HG03280 (cell line): ENCODE measurements at regions not wholly inside any gene's neighbourhood (a gene's known extent, or its start where the extent isn't known, plus 50 kb on each side); places are given as distances from the start of the nearest gene placed in this dataset.

Experiments
- ATAC-seq: cut with Tn5 transposase; IDR thresholded peaks from one replicate; pipeline ENCODE4 v1.9.1; 2021; ENCODE audit warnings: mild to moderate bottlenecking, moderate library complexity; ENCODE audit not compliant: unreplicated experiment

GRCh38 chr2:181146171-181146570, 165.8 kb downstream of the UBE2E3 start:
- no peak for ATAC-seq

- ATAC-seq: no peak
Observed at GRCh38 chr2:181149056-181149455, 168.7 kb downstream of the UBE2E3 start.

- no peak for ATAC-seq
Observed at GRCh38 chr2:181152226-181152625, 171.8 kb downstream of the UBE2E3 start.

GRCh38 chr2:181152701-181153100, 172.3 kb downstream of the UBE2E3 start:
- no peak for ATAC-seq

GRCh38 chr2:181153886-181154285, 173.5 kb downstream of the UBE2E3 start:
- no peak for ATAC-seq

GRCh38 chr2:181157326-181157725, 176.9 kb downstream of the UBE2E3 start:
- no peak for ATAC-seq

- no peak for ATAC-seq
Observed at GRCh38 chr2:181158427-181158826, 178.0 kb downstream of the UBE2E3 start.

GRCh38 chr2:181161615-181162014, 181.2 kb downstream of the UBE2E3 start:
- ATAC-seq: no peak

- no peak for ATAC-seq
Observed at GRCh38 chr2:181163139-181163538, 182.7 kb downstream of the UBE2E3 start.

GRCh38 chr2:181163691-181164090, 183.3 kb downstream of the UBE2E3 start:
- ATAC-seq: no peak

- no peak for ATAC-seq
Observed at GRCh38 chr2:181164699-181165098, 184.3 kb downstream of the UBE2E3 start.

GRCh38 chr2:181165199-181165868, 184.9 kb downstream of the UBE2E3 start:
- peak; percentile 58 for ATAC-seq

- ATAC-seq: no peak
Observed at GRCh38 chr2:181169503-181169902, 189.1 kb downstream of the UBE2E3 start.

GRCh38 chr2:181170256-181170655, 189.9 kb downstream of the UBE2E3 start:
- ATAC-seq: no peak

GRCh38 chr2:181172676-181173075, 192.3 kb downstream of the UBE2E3 start:
- no peak for ATAC-seq

GRCh38 chr2:181174611-181175580, 194.5 kb downstream of the UBE2E3 start:
- ATAC-seq: no peak

GRCh38 chr2:181176540-181176939, 196.1 kb downstream of the UBE2E3 start:
- ATAC-seq: no peak

GRCh38 chr2:181177376-181177775, 197.0 kb downstream of the UBE2E3 start:
- ATAC-seq: no peak

GRCh38 chr2:181178130-181178529, 197.7 kb downstream of the UBE2E3 start:
- no peak for ATAC-seq

- no peak for ATAC-seq
Observed at GRCh38 chr2:181178823-181179412, 198.5 kb downstream of the UBE2E3 start.

GRCh38 chr2:181183878-181184542, 203.6 kb downstream of the UBE2E3 start:
- ATAC-seq: peak; percentile 97
